ENCODE measurements at regions not wholly inside any gene's neighbourhood (a gene's known extent, or its start where the extent isn't known, plus 50 kb on each side); places are given as distances from the start of the nearest gene placed in this dataset.

DNA sequence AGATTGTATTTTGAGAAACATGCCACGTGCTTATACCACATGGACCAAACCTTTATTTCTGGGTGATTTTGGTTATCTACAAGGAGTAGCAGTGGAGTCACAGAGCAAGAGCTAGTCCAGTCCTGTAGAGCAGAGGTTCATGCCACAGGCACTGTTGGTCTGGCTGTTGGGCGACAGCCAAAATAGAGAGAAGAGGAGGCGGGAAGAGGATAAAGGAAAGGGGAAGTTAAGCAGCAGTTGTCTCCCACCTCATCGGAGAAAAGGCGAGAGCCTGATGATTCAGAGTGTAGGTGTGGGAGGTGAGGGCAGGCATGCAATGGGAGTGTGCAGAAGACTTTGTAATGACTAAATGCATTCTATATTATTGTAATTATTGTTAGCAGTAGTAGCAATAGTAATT is 237.5 kb upstream of the ROPN1 start:
- H2AFZ ChIP-seq (ENCODE audit: low read length) = no peak overlapping the region
- no peak for TF ChIP-seq EZH2 (IDR thresholded peaks at IDR 0.05; ENCODE audit: low read length, missing control alignments)
- TF ChIP-seq CTCF (conservative IDR thresholded peaks at IDR 0.05 in 1 of 2, IDR thresholded peaks at IDR 0.05 in 1 of 2; ENCODE audit: low read depth in 1 of 2, low read length in 2 of 2) = no peak
- H3K27ac ChIP-seq (ENCODE audit: insufficient read depth, low read length) = no peak overlapping the region
- peak in 1 of 2 donors; percentile 62 for DNase-seq (ENCODE audit: low read depth in 2 of 2)
- no peaks in the 10 kb centered on the region for H3K36me3 ChIP-seq (ENCODE audit: control insufficient read depth, insufficient read depth, low read length)
- H4K20me1 ChIP-seq (ENCODE audit: control insufficient read depth, extremely low read depth, insufficient read depth, low read length) = no peaks in the 10 kb centered on the region
- no peaks in the 10 kb centered on the region for H3K79me2 ChIP-seq (ENCODE audit: control insufficient read depth, insufficient read depth, low read length)
- H3K4me2 ChIP-seq (ENCODE audit: extremely low read depth, insufficient read depth, low read length) = no peak overlapping the region
- no peak overlapping the region for H3K9ac ChIP-seq (ENCODE audit: insufficient read depth, low read length)
- peaks cover 10% of the 10 kb centered on the region for H3K27me3 ChIP-seq (ENCODE audit: control insufficient read depth, insufficient read depth, low read length)
- H3K4me1 ChIP-seq (ENCODE audit: control insufficient read depth, extremely low read depth, insufficient read depth, low read length) = no peaks in the 10 kb centered on the region
- no peaks in the 10 kb centered on the region for H3K9me3 ChIP-seq (ENCODE audit: control insufficient read depth, insufficient read depth, low read depth, low read length)
- no peak overlapping the region for H3K4me3 ChIP-seq (replicated peaks in 1 of 4; ENCODE audit: control extremely low read depth in 1 of 4, insufficient read depth in 1 of 4, low read depth in 3 of 4, low read length in 4 of 4)

DNA sequence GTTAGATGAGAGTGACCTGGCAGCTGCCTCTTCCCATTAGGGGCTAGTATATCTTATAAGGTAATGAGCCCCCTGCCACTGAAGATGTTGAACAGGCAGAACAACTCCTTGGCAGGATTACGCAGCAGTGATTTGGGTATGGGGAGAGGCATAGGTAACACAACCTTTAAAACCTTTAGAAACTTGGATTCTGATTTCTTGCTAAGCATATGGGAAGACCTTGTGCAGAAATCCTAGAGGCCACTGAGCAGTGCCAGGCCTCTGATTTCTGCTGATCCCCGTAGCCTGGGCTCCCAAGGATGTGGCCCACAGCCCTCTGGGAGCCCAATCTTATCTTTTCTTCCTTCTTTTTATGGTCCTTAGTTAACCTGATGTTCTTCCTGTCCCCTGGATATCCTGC is 237.9 kb upstream of the ROPN1 start:
- Histone ChIP-seq H3K9me3 (ENCODE audit: control insufficient read depth, insufficient read depth, low read depth, low read length) (no peaks in the 10 kb centered on the region), H3K36me3 (ENCODE audit: control insufficient read depth, insufficient read depth, low read length) (no peaks in the 10 kb centered on the region), H4K20me1 (ENCODE audit: control insufficient read depth, extremely low read depth, insufficient read depth, low read length) (no peaks in the 10 kb centered on the region), H3K79me2 (ENCODE audit: control insufficient read depth, insufficient read depth, low read length) (no peaks in the 10 kb centered on the region), H3K4me3 (replicated peaks in 1 of 4; ENCODE audit: control extremely low read depth in 1 of 4, insufficient read depth in 1 of 4, low read depth in 3 of 4, low read length in 4 of 4) (no peak overlapping the region), H3K4me1 (ENCODE audit: control insufficient read depth, extremely low read depth, insufficient read depth, low read length) (no peaks in the 10 kb centered on the region), H3K27ac (ENCODE audit: insufficient read depth, low read length) (no peak overlapping the region), H3K4me2 (ENCODE audit: extremely low read depth, insufficient read depth, low read length) (no peak overlapping the region), H3K9ac (ENCODE audit: insufficient read depth, low read length) (no peak overlapping the region), H3K27me3 (ENCODE audit: control insufficient read depth, insufficient read depth, low read length) (peaks cover 10% of the 10 kb centered on the region), H2AFZ (ENCODE audit: low read length) (no peak overlapping the region)
- no peak for TF ChIP-seq CTCF (conservative IDR thresholded peaks at IDR 0.05 in 1 of 2, IDR thresholded peaks at IDR 0.05 in 1 of 2; ENCODE audit: low read depth in 1 of 2, low read length in 2 of 2)
- no peak for TF ChIP-seq EZH2 (IDR thresholded peaks at IDR 0.05; ENCODE audit: low read length, missing control alignments)
- DNase-seq (ENCODE audit: low read depth in 2 of 2) = no peak

DNA sequence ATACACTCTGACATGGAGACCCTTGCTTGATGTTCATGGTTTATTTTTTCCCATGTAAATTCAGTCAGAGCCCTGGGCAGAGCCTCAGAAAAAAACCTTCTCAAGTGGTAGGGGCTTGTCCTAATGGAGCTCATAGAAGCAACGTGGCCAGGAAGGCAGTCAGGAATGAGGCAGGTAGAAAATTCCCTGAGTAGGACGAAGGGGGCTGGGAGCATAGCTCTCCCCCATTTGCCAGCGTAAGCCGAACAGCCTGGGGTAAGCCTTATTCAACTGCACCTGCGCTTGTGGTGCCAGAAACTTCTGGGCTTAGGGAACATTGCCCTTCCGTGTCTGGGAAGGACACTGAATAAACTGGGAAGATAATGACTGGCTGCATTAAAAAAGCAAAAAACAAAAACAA is 238.5 kb upstream of the ROPN1 start:
- H3K36me3 ChIP-seq (ENCODE audit: control insufficient read depth, insufficient read depth, low read length) = no peaks in the 10 kb centered on the region
- H3K9me3 ChIP-seq (ENCODE audit: control insufficient read depth, insufficient read depth, low read depth, low read length) = no peaks in the 10 kb centered on the region
- H4K20me1 ChIP-seq (ENCODE audit: control insufficient read depth, extremely low read depth, insufficient read depth, low read length) = no peaks in the 10 kb centered on the region
- no peak overlapping the region for H3K9ac ChIP-seq (ENCODE audit: insufficient read depth, low read length)
- H3K4me1 ChIP-seq (ENCODE audit: control insufficient read depth, extremely low read depth, insufficient read depth, low read length) = no peaks in the 10 kb centered on the region
- no peak overlapping the region for H3K4me3 ChIP-seq (replicated peaks in 1 of 4; ENCODE audit: control extremely low read depth in 1 of 4, insufficient read depth in 1 of 4, low read depth in 3 of 4, low read length in 4 of 4)
- no peak overlapping the region for H2AFZ ChIP-seq (ENCODE audit: low read length)
- TF ChIP-seq EZH2 (IDR thresholded peaks at IDR 0.05; ENCODE audit: low read length, missing control alignments) = no peak
- TF ChIP-seq CTCF (conservative IDR thresholded peaks at IDR 0.05 in 1 of 2, IDR thresholded peaks at IDR 0.05 in 1 of 2; ENCODE audit: low read depth in 1 of 2, low read length in 2 of 2) = no peak
- no peak for DNase-seq (ENCODE audit: low read depth in 2 of 2)
- H3K27me3 ChIP-seq (ENCODE audit: control insufficient read depth, insufficient read depth, low read length) = peaks cover 10% of the 10 kb centered on the region
- H3K4me2 ChIP-seq (ENCODE audit: extremely low read depth, insufficient read depth, low read length) = no peak overlapping the region
- no peaks in the 10 kb centered on the region for H3K79me2 ChIP-seq (ENCODE audit: control insufficient read depth, insufficient read depth, low read length)
- no peak overlapping the region for H3K27ac ChIP-seq (ENCODE audit: insufficient read depth, low read length)

All from fibroblast of lung (primary cell).